ENCODE measurements at regions not wholly inside any gene's neighbourhood (a gene's known extent, or its start where the extent isn't known, plus 50 kb on each side); places are given as distances from the start of the nearest gene placed in this dataset.
A peak's percentile ranks its signal among the peaks of the same experiment; 100 is the strongest.

DNA sequence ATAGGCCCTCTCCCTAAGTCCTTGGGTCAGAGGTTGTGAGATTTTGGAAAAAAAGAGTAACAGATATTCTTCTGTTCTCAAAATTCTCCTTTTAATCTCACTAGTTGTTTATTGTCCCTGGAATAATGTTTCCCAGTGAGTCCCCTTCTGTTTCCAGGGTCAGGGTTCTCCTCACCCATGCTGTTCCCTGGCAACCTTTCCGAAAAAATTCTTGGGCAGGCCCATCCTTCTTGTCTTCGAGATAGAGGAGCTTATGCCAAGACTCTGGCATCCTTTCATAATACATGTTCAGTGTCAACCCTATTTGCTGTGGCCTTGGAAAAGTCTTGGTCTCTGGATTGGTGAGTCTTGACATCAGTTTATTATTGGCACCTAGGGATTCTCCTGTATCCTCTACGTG, 212.4 kb upstream of the FAR2 start:
- H3K27ac ChIP-seq (ENCODE audit: low read length): no peak overlapping the region
- no peaks in the 10 kb centered on the region for H3K36me3 ChIP-seq (ENCODE audit: low read depth, low read length)
- H3F3A ChIP-seq (ENCODE audit: low read length, unreplicated experiment): no peaks in the 10 kb centered on the region
- intact Hi-C loops (cut with micrococcal nuclease): loop anchor here (2.0 kb wide), 1 partner anchor 62 kb away; no protein-coding TSS in a partner anchor
- H3K9me2 ChIP-seq (replicated peaks; ENCODE audit: low read length): no peaks in the 10 kb centered on the region; the same call in 1 of the 2 replicates
- H3K27me3 ChIP-seq (ENCODE audit: low read length): no peaks in the 10 kb centered on the region
- TF ChIP-seq EZH2 (IDR thresholded peaks at IDR 0.05; ENCODE audit: low read length, unreplicated experiment) (no peak), EZH2phosphoT487 (IDR thresholded peaks at IDR 0.05; ENCODE audit: borderline replicate concordance, low read length) (no peak)
- TF ChIP-seq, protein P1, sequence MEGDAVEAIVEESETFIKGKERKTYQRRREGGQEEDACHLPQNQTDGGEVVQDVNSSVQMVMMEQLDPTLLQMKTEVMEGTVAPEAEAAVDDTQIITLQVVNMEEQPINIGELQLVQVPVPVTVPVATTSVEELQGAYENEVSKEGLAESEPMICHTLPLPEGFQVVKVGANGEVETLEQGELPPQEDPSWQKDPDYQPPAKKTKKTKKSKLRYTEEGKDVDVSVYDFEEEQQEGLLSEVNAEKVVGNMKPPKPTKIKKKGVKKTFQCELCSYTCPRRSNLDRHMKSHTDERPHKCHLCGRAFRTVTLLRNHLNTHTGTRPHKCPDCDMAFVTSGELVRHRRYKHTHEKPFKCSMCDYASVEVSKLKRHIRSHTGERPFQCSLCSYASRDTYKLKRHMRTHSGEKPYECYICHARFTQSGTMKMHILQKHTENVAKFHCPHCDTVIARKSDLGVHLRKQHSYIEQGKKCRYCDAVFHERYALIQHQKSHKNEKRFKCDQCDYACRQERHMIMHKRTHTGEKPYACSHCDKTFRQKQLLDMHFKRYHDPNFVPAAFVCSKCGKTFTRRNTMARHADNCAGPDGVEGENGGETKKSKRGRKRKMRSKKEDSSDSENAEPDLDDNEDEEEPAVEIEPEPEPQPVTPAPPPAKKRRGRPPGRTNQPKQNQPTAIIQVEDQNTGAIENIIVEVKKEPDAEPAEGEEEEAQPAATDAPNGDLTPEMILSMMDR (conservative IDR thresholded peaks at IDR 0.05; ENCODE audit: low read depth, low read length): no peak
- H3K4me2 ChIP-seq (ENCODE audit: low read length): no peak overlapping the region
- no peak overlapping the region for H3K9ac ChIP-seq (ENCODE audit: low read length)
- ATAC-seq (no peak), DNase-seq (no peak)
- CTCF ChIA-PET: no interaction called here
- peaks cover 22% of the 10 kb centered on the region for H3K4me1 ChIP-seq (ENCODE audit: insufficient read depth, low read length)
- H3K9me3 ChIP-seq (ENCODE audit: low read length): no peaks in the 10 kb centered on the region
- peak overlapping the region; percentile 17; the same call in 1 of the 2 replicates for H2AFZ ChIP-seq (ENCODE audit: low read length)
- POLR2A ChIA-PET (ENCODE audit: unreplicated experiment): no interaction called here
- no peaks in the 10 kb centered on the region for H3K79me2 ChIP-seq (ENCODE audit: low read length)
- no peaks in the 10 kb centered on the region for H4K20me1 ChIP-seq (ENCODE audit: low read length)
- no peak overlapping the region for H3K4me3 ChIP-seq (ENCODE audit: low read length)
- no TSS peak for BruUV-seq (replicated peaks)

DNA sequence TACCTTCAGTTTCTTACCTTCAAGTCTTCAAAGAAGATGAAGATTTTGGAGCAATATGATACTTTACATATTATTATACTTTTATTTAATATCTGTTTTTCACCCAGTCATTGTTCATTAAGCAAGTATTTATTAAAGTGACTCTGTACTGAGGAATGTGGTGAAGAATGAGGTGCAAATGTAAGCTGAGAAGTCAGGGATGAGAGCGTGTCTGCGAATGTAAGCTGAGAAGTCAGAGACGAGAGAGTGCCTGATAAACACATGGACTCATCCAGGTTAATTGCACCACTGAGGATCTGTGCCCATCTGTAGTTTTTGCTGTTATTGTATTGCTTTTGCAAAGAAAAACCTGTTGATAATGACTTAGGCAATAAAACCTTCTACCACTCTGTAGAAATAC, 211.9 kb upstream of the FAR2 start:
- intact Hi-C loops (cut with micrococcal nuclease): loop anchor here (2.0 kb wide), 1 partner anchor 62 kb away; no protein-coding TSS in a partner anchor
- POLR2A ChIA-PET (ENCODE audit: unreplicated experiment): no interaction called here
- TF ChIP-seq EZH2phosphoT487 (IDR thresholded peaks at IDR 0.05; ENCODE audit: borderline replicate concordance, low read length) (no peak), EZH2 (IDR thresholded peaks at IDR 0.05; ENCODE audit: low read length, unreplicated experiment) (no peak)
- TF ChIP-seq, protein P1 (conservative IDR thresholded peaks at IDR 0.05; ENCODE audit: low read depth, low read length): no peak
- no peak overlapping the region for H3K4me3 ChIP-seq (ENCODE audit: low read length)
- no peaks in the 10 kb centered on the region for H3K79me2 ChIP-seq (ENCODE audit: low read length)
- no peaks in the 10 kb centered on the region for H3F3A ChIP-seq (ENCODE audit: low read length, unreplicated experiment)
- H4K20me1 ChIP-seq (ENCODE audit: low read length): no peaks in the 10 kb centered on the region
- no peaks in the 10 kb centered on the region; the same call in 1 of the 2 replicates for H3K9me2 ChIP-seq (replicated peaks; ENCODE audit: low read length)
- no peak overlapping the region for H3K27ac ChIP-seq (ENCODE audit: low read length)
- H2AFZ ChIP-seq (ENCODE audit: low read length): peak overlapping the region; percentile 17
- CTCF ChIA-PET: no interaction called here
- H3K36me3 ChIP-seq (ENCODE audit: low read depth, low read length): no peaks in the 10 kb centered on the region
- H3K9ac ChIP-seq (ENCODE audit: low read length): no peak overlapping the region
- peak overlapping the region; percentile 2 for H3K4me2 ChIP-seq (ENCODE audit: low read length)
- DNase-seq (peak; percentile 76), ATAC-seq (peak; percentile 58)
- H3K9me3 ChIP-seq (ENCODE audit: low read length): no peaks in the 10 kb centered on the region
- no TSS peak for BruUV-seq (replicated peaks)
- H3K4me1 ChIP-seq (ENCODE audit: insufficient read depth, low read length): peaks cover 22% of the 10 kb centered on the region
- no peaks in the 10 kb centered on the region for H3K27me3 ChIP-seq (ENCODE audit: low read length)

DNA sequence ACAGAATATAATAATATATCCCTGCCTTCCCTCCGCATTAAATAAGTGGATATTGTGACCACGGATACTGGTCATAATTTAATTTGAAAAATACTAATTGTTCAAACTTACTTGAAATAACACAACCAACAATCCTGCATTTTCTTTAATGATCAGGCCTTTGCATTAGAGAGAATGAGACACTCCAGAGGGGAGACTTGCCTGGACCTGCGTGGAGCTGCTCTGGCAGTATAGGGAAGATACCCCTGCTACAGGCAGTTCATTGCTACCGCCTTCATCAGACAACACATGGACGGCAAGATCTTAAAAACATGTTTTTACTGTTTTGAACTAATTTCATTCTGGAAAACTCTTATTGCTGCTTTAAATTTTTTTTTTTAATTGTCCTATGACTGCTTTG, 211.0 kb upstream of the FAR2 start:
- Histone ChIP-seq H4K20me1 (ENCODE audit: low read length) (no peaks in the 10 kb centered on the region), H3K9ac (ENCODE audit: low read length) (no peak overlapping the region), H3K27me3 (ENCODE audit: low read length) (no peaks in the 10 kb centered on the region), H2AFZ (ENCODE audit: low read length) (no peak overlapping the region), H3K27ac (ENCODE audit: low read length) (no peak overlapping the region), H3K36me3 (ENCODE audit: low read depth, low read length) (no peaks in the 10 kb centered on the region), H3F3A (ENCODE audit: low read length, unreplicated experiment) (no peaks in the 10 kb centered on the region), H3K79me2 (ENCODE audit: low read length) (no peaks in the 10 kb centered on the region), H3K4me1 (ENCODE audit: insufficient read depth, low read length) (peaks cover 22% of the 10 kb centered on the region), H3K9me2 (replicated peaks; ENCODE audit: low read length) (no peaks in the 10 kb centered on the region), H3K4me2 (ENCODE audit: low read length) (no peak overlapping the region), H3K4me3 (ENCODE audit: low read length) (no peak overlapping the region), H3K9me3 (ENCODE audit: low read length) (no peaks in the 10 kb centered on the region)
- no TSS peak for BruUV-seq (replicated peaks)
- ChIA-PET CTCF (no interaction called here), POLR2A (ENCODE audit: unreplicated experiment) (no interaction called here)
- no peak for ATAC-seq
- no peak for DNase-seq
- intact Hi-C loops (cut with micrococcal nuclease): no loop called here
- TF ChIP-seq, protein P1 (conservative IDR thresholded peaks at IDR 0.05; ENCODE audit: low read depth, low read length): no peak
- TF ChIP-seq EZH2 (IDR thresholded peaks at IDR 0.05; ENCODE audit: low read length, unreplicated experiment) (no peak), EZH2phosphoT487 (IDR thresholded peaks at IDR 0.05; ENCODE audit: borderline replicate concordance, low read length) (no peak)

Data from PC-3 (cell line).